Activated T-helper 17 cell treated with anti-CD3 and anti-CD28 coated beads, Interleukin-2, amount 50 U/mL, for 72 hours (primary cell): ENCODE measurements at regions not wholly inside any gene's neighbourhood (a gene's known extent, or its start where the extent isn't known, plus 50 kb on each side); places are given as distances from the start of the nearest gene placed in this dataset.

Experiments
- ATAC-seq: fragments of 150-1000 bp; cut with Tn5 transposase; replicated peaks from 2 replicates; pipeline ENCODE4 v1.10.0; 2021; ENCODE audit warnings: mild to moderate bottlenecking, moderate library complexity
- H3K27ac Mint-ChIP-seq: one replicate; pipeline ENCODE4 v1.8.0; 2022; ENCODE audit warnings: mixed read lengths
- H3K27me3 Mint-ChIP-seq: one replicate; pipeline ENCODE4 v1.8.0; 2022; ENCODE audit warnings: mixed read lengths
- H3K36me3 Mint-ChIP-seq: one replicate; pipeline ENCODE4 v1.8.0; 2022; ENCODE audit warnings: low read depth, mild to moderate bottlenecking, mixed read lengths
- H3K4me1 Mint-ChIP-seq: one replicate; pipeline ENCODE4 v1.8.0; 2022; ENCODE audit warnings: mixed read lengths
- H3K4me3 Mint-ChIP-seq: one replicate; pipeline ENCODE4 v1.8.0; 2022; ENCODE audit warnings: mild to moderate bottlenecking, mixed read lengths
- H3K9me3 Mint-ChIP-seq: one replicate; pipeline ENCODE4 v1.8.0; 2022; ENCODE audit warnings: mixed read lengths

DNA sequence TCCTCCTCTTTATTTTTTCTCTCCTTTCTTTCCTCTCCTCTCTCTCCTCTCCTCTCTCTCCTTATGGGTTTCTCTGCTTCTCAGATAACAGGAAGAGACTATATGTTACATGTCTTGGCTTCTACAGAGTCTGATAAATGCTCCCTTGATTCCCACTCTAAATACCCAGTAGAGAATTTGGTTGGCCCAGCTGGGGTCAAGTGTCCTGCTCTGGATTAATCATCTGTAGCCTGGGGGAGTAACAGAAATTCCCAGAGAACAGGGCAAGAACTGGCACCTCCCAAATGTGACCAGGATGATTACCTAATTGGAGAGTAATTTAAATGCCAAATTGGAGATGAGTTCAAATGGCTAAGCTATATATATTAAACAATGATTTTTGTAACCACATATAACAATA lies 146.1 kb upstream of the LMO4 start:
- Mint-ChIP-seq H3K27me3 (peaks cover 23% of the 10 kb centered on the region), H3K36me3 (no peaks in the 10 kb centered on the region), H3K27ac (no peak overlapping the region), H3K4me1 (no peaks in the 10 kb centered on the region), H3K4me3 (no peak overlapping the region), H3K9me3 (no peaks in the 10 kb centered on the region)
- no peak for ATAC-seq

- H3K4me1 Mint-ChIP-seq = no peaks in the 10 kb centered on the region
- peaks cover 28% of the 10 kb centered on the region for H3K27me3 Mint-ChIP-seq
- H3K36me3 Mint-ChIP-seq = no peaks in the 10 kb centered on the region
- no peak overlapping the region for H3K27ac Mint-ChIP-seq
- H3K4me3 Mint-ChIP-seq = no peak overlapping the region
- no peak for ATAC-seq
- H3K9me3 Mint-ChIP-seq = no peaks in the 10 kb centered on the region
These were observed 143.6 kb upstream of the LMO4 start for GRCh38 chr1:87185077-87185476.

DNA sequence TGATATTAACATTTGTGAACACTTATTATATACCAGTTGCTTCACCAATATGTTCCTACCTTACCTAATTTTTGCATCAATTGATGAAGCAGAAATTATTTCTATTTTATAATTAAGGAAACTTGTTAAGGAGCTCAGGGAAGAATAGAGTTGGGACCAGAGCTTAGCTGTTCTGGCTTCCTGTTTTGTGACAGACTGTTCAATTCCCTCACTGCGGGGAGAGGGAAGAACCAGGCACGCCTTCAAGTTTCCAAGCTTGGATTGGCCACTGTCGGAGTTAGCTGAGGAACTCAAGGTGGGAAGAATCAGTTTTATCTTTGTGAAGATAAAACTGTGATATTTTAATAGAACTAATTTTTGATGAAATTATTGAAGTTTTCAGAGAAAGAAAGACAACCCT lies 142.3 kb upstream of the LMO4 start:
- H3K27me3 Mint-ChIP-seq = peaks cover 31% of the 10 kb centered on the region
- no peak for ATAC-seq
- H3K36me3 Mint-ChIP-seq = no peaks in the 10 kb centered on the region
- H3K4me3 Mint-ChIP-seq = no peak overlapping the region
- H3K9me3 Mint-ChIP-seq = no peaks in the 10 kb centered on the region
- H3K4me1 Mint-ChIP-seq = no peaks in the 10 kb centered on the region
- H3K27ac Mint-ChIP-seq = no peak overlapping the region

DNA sequence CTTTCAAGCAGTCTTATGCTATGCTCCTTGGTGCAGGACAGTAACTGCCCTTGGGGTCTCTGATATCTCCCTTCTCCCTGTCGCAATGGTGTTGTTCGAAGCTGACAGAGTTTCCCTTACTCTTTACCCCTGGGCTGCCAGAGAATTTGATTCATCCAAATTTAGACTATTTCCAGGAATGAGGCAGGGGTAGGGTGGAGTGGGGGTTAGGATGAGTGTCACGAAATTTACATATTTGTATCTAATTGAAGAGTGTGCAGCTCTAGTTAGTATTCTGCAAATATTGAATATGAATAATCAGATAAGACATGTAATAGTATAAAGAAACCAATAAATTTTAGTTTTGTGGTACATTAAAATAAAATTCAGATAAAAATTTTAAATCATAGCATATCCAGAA lies 140.0 kb upstream of the LMO4 start:
- no peak for ATAC-seq
- peaks cover 38% of the 10 kb centered on the region for H3K27me3 Mint-ChIP-seq
- no peaks in the 10 kb centered on the region for H3K9me3 Mint-ChIP-seq
- no peak overlapping the region for H3K4me3 Mint-ChIP-seq
- H3K27ac Mint-ChIP-seq = no peak overlapping the region
- H3K4me1 Mint-ChIP-seq = no peaks in the 10 kb centered on the region
- no peaks in the 10 kb centered on the region for H3K36me3 Mint-ChIP-seq

- Mint-ChIP-seq H3K9me3 (peaks cover 9% of the 10 kb centered on the region), H3K27me3 (peaks cover 32% of the 10 kb centered on the region), H3K4me1 (no peaks in the 10 kb centered on the region), H3K36me3 (no peaks in the 10 kb centered on the region), H3K4me3 (no peak overlapping the region), H3K27ac (no peak overlapping the region)
- no peak for ATAC-seq
These were observed 138.3 kb upstream of the LMO4 start for GRCh38 chr1:87190402-87190801.

DNA sequence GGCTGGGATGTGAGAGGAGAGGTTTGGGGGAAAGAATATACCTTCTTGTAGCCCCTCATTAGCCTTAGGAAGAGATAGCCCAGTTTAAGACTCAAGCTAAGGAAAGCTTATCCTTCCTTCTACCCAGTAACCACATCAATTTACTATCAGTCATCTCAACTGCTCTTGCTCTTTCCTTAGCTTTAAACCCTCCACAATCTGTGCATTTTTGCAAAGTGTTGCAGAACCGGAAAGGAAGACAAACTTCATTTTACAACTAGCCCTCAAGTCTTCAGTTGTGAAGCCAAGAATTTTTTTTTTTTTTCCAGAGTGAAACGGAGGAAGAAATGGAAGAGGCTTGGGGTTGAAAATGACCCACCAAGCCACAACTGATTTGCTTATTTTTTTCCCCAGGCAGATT lies 137.0 kb upstream of the LMO4 start:
- H3K36me3 Mint-ChIP-seq = no peaks in the 10 kb centered on the region
- ATAC-seq = no peak
- peaks cover 32% of the 10 kb centered on the region for H3K27me3 Mint-ChIP-seq
- H3K9me3 Mint-ChIP-seq = peaks cover 9% of the 10 kb centered on the region
- H3K4me1 Mint-ChIP-seq = no peaks in the 10 kb centered on the region
- no peak overlapping the region for H3K27ac Mint-ChIP-seq
- H3K4me3 Mint-ChIP-seq = no peak overlapping the region

DNA sequence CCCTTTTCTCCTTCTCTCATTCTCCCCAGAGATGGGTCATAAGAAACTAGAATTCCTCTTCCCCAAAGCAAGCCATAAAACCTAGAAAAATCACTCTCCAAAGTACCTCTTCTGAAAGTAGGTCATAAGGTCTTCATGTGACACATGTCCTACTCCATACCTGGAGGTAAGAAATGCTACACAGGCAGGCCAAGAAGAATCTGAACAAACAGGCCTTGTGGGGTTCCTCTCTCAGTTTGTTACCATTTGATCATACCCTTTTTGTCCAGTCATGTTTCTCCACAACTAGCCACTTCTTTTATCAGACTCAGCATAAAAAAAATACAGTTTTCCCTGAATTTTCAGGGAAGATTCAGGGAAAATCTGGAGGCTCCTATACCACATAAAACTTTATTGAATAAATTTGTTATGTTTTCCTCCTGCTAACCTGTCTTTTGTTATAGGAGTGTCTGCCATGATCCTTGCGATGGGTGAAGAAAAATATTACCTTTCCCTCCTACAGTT lies 134.4 kb upstream of the LMO4 start:
- Mint-ChIP-seq H3K4me1 (no peaks in the 10 kb centered on the region), H3K9me3 (peaks cover 9% of the 10 kb centered on the region), H3K36me3 (no peaks in the 10 kb centered on the region), H3K4me3 (no peak overlapping the region), H3K27ac (no peak overlapping the region), H3K27me3 (peaks cover 36% of the 10 kb centered on the region)
- ATAC-seq = no peak

GRCh38 chr1:87194856-87195255 lies 133.8 kb upstream of the LMO4 start:
- no peaks in the 10 kb centered on the region for H3K4me1 Mint-ChIP-seq
- no peaks in the 10 kb centered on the region for H3K36me3 Mint-ChIP-seq
- ATAC-seq = no peak
- peaks cover 9% of the 10 kb centered on the region for H3K9me3 Mint-ChIP-seq
- H3K4me3 Mint-ChIP-seq = no peak overlapping the region
- peaks cover 34% of the 10 kb centered on the region for H3K27me3 Mint-ChIP-seq
- H3K27ac Mint-ChIP-seq = no peak overlapping the region

GRCh38 chr1:87196110-87196827 lies 132.4 kb upstream of the LMO4 start:
- Mint-ChIP-seq H3K27ac (no peak overlapping the region), H3K9me3 (peaks cover 9% of the 10 kb centered on the region), H3K4me3 (no peak overlapping the region), H3K36me3 (no peaks in the 10 kb centered on the region), H3K27me3 (peaks cover 36% of the 10 kb centered on the region), H3K4me1 (no peaks in the 10 kb centered on the region)
- ATAC-seq = no peak

- no peaks in the 10 kb centered on the region for H3K36me3 Mint-ChIP-seq
- H3K9me3 Mint-ChIP-seq = peaks cover 9% of the 10 kb centered on the region
- no peak overlapping the region for H3K27ac Mint-ChIP-seq
- H3K4me1 Mint-ChIP-seq = no peaks in the 10 kb centered on the region
- no peak for ATAC-seq
- H3K4me3 Mint-ChIP-seq = no peak overlapping the region
- peaks cover 36% of the 10 kb centered on the region for H3K27me3 Mint-ChIP-seq
These were observed 131.5 kb upstream of the LMO4 start for GRCh38 chr1:87197156-87197555.

DNA sequence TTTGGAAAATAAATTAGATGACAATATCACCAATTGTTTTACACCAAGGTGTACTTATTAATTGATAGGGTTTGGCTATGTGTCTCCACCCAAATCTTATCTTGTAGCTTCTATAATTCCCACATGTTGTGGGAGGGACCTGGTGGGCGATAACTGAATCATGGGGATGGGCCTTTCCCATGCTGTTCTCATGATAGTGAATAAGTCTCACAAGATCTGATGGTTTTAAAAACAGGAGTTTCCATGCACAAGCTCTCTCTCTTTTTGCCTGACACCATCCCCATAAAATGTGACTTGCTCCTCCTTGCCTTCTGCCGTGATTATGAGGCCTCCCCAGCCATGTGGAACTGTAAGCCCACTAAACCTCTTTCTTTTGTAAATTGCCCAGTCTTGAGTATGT lies 131.0 kb upstream of the LMO4 start:
- H3K36me3 Mint-ChIP-seq = no peaks in the 10 kb centered on the region
- no peak for ATAC-seq
- H3K4me3 Mint-ChIP-seq = no peak overlapping the region
- H3K27ac Mint-ChIP-seq = no peak overlapping the region
- peaks cover 9% of the 10 kb centered on the region for H3K9me3 Mint-ChIP-seq
- peaks cover 3% of the 10 kb centered on the region for H3K4me1 Mint-ChIP-seq
- H3K27me3 Mint-ChIP-seq = peaks cover 38% of the 10 kb centered on the region

- Mint-ChIP-seq H3K4me1 (peaks cover 8% of the 10 kb centered on the region), H3K27ac (no peak overlapping the region), H3K27me3 (peaks cover 39% of the 10 kb centered on the region), H3K36me3 (no peaks in the 10 kb centered on the region), H3K4me3 (no peak overlapping the region), H3K9me3 (no peaks in the 10 kb centered on the region)
- no peak for ATAC-seq
These were observed 127.6 kb upstream of the LMO4 start for GRCh38 chr1:87200875-87201638.

- no peak for ATAC-seq
- H3K36me3 Mint-ChIP-seq = no peaks in the 10 kb centered on the region
- H3K27me3 Mint-ChIP-seq = peaks cover 42% of the 10 kb centered on the region
- no peak overlapping the region for H3K4me3 Mint-ChIP-seq
- peaks cover 8% of the 10 kb centered on the region for H3K4me1 Mint-ChIP-seq
- H3K9me3 Mint-ChIP-seq = no peaks in the 10 kb centered on the region
- no peak overlapping the region for H3K27ac Mint-ChIP-seq
These were observed 126.9 kb upstream of the LMO4 start for GRCh38 chr1:87201768-87202167.

GRCh38 chr1:87202451-87202850 lies 126.2 kb upstream of the LMO4 start:
- no peak for ATAC-seq
- Mint-ChIP-seq H3K36me3 (no peaks in the 10 kb centered on the region), H3K4me3 (no peak overlapping the region), H3K27me3 (peaks cover 45% of the 10 kb centered on the region), H3K9me3 (no peaks in the 10 kb centered on the region), H3K27ac (no peak overlapping the region), H3K4me1 (peaks cover 8% of the 10 kb centered on the region)

DNA sequence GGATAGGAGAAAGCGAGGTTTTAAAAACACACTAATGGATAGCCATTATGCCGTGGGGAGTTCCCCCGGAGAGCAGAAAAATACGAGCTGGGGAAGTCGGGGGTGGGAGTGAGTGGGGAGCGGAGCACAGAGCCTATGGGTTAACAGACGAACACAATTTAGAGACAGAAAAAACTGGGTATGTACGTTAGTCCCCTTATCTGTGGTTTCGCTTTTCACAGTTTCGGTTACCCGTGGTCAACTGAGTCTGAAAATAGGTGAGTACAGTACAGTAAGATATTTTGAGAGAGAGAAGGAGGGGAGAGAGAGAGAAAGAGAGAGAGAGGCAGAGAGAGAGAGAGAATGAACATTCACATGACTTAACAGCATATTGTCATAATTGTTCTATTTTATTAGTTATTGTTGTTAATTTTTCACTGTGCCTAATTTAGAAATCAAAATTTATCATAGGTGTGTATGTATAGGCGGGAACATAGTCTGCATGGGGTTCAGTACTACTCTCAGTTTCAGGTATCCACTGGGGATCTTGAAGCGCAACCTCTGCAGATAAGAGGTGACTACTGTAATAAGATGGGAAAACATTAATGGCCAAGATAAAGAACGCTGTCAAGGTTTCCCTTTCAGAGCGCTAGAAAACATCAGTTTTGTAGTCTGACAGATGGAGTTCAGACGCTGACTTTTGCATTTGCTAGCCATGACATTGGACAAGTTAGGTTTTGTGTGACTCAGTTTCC lies 125.6 kb upstream of the LMO4 start:
- Mint-ChIP-seq H3K4me3 (no peak overlapping the region), H3K27me3 (peaks cover 42% of the 10 kb centered on the region)

More for the DNA sequence above, 125.6 kb upstream of the LMO4 start:
- peaks cover 8% of the 10 kb centered on the region for H3K4me1 Mint-ChIP-seq
- no peak overlapping the region for H3K27ac Mint-ChIP-seq
- no peaks in the 10 kb centered on the region for H3K36me3 Mint-ChIP-seq
- peak; percentile 14 for ATAC-seq
- no peaks in the 10 kb centered on the region for H3K9me3 Mint-ChIP-seq
